Ascending aorta (tissue), 2 donors: ENCODE measurements at regions not wholly inside any gene's neighbourhood (a gene's known extent, or its start where the extent isn't known, plus 50 kb on each side); places are given as distances from the start of the nearest gene placed in this dataset.

Experiments used
- DNase-seq, 2 donors: peaks; one replicate each; pipeline ENCODE4 v3.0.0-alpha.2; 2019; ENCODE audit warnings: low spot score in 2 of 2
- H3K27ac ChIP-seq, 2 donors: fragments of 200-600 bp; sonication (generic); one replicate each; pipeline ENCODE4 v1.5.1; 2016 to 2017; ENCODE audit warnings: mild to moderate bottlenecking in 1 of 2
- H3K27me3 ChIP-seq: fragments of 200-600 bp; sonication (generic); one replicate; pipeline ENCODE4 v1.5.1; 2017
- H3K36me3 ChIP-seq, 2 donors: fragments of 200-600 bp; sonication (generic); one replicate each; pipeline ENCODE4 v1.5.1; 2016
- H3K4me1 ChIP-seq, 2 donors: fragments of 200-600 bp; sonication (generic); one replicate each; pipeline ENCODE4 v1.5.1; 2016 to 2017; ENCODE audit warnings: mild to moderate bottlenecking in 1 of 2
- H3K4me3 ChIP-seq, 2 donors: fragments of 200-600 bp; sonication (generic); one replicate each; pipeline ENCODE4 v1.5.1; 2016 to 2017; ENCODE audit warnings: mild to moderate bottlenecking in 1 of 2
- H3K9me3 ChIP-seq, 2 donors: fragments of 200-600 bp; sonication (generic); one replicate each; pipeline ENCODE4 v1.5.1; 2016
- CTCF ChIP-seq, 3 experiments: fragments of 200-600 bp in 2 of 3; fragments of 450-650 bp in 1 of 3; sonication (generic) in 2 of 3; IDR thresholded peaks; one replicate each; pipeline ENCODE4 v1.5.1; 2016 to 2019; ENCODE audit warnings: antibody characterized with exemption in 3 of 3, mild to moderate bottlenecking in 1 of 3, moderate library complexity in 1 of 3
- intact Hi-C: fragments of 100-400 bp; cut with DNase I; formaldehyde crosslinking; loops from one replicate; pipeline ENCODE4 v1.15.1; 2023

GRCh38 chr1:213767683-213768082 is 220.1 kb upstream of the PROX1 start:
- no peak overlapping the region for H3K4me3 ChIP-seq
- no peak overlapping the region for H3K27ac ChIP-seq
- no peaks in the 10 kb centered on the region for H3K4me1 ChIP-seq
- H3K27me3 ChIP-seq = no peaks in the 10 kb centered on the region
- TF ChIP-seq CTCF (IDR thresholded peaks at IDR 0.05) = no peak
- H3K36me3 ChIP-seq = no peaks in the 10 kb centered on the region
- DNase-seq = no peak
- no peaks in the 10 kb centered on the region for H3K9me3 ChIP-seq
- intact Hi-C loops = loop anchor here (5.0 kb wide), 1 partner anchor 45 kb away; no protein-coding TSS in a partner anchor

- no peak for TF ChIP-seq CTCF (IDR thresholded peaks at IDR 0.05)
- intact Hi-C loops = no loop called here
- H3K36me3 ChIP-seq = no peaks in the 10 kb centered on the region
- H3K27ac ChIP-seq = no peak overlapping the region
- no peaks in the 10 kb centered on the region for H3K27me3 ChIP-seq
- H3K9me3 ChIP-seq = no peaks in the 10 kb centered on the region
- DNase-seq = no peak
- H3K4me1 ChIP-seq = no peaks in the 10 kb centered on the region
- no peak overlapping the region for H3K4me3 ChIP-seq
Observed at GRCh38 chr1:213772128-213773063, 215.4 kb upstream of the PROX1 start.

- no peaks in the 10 kb centered on the region for H3K36me3 ChIP-seq
- no peak overlapping the region for H3K4me3 ChIP-seq
- TF ChIP-seq CTCF (IDR thresholded peaks at IDR 0.05) = no peak
- intact Hi-C loops = no loop called here
- H3K9me3 ChIP-seq = no peaks in the 10 kb centered on the region
- H3K4me1 ChIP-seq = no peaks in the 10 kb centered on the region
- H3K27me3 ChIP-seq = no peaks in the 10 kb centered on the region
- H3K27ac ChIP-seq = no peak overlapping the region
- no peak for DNase-seq
Observed at GRCh38 chr1:213773975-213774374, 213.8 kb upstream of the PROX1 start.

GRCh38 chr1:213776969-213777368 is 210.8 kb upstream of the PROX1 start:
- DNase-seq = no peak
- Histone ChIP-seq H3K9me3 (no peaks in the 10 kb centered on the region), H3K27ac (no peak overlapping the region), H3K4me1 (no peaks in the 10 kb centered on the region), H3K36me3 (no peaks in the 10 kb centered on the region), H3K27me3 (no peaks in the 10 kb centered on the region), H3K4me3 (no peak overlapping the region)
- intact Hi-C loops = no loop called here
- TF ChIP-seq CTCF (IDR thresholded peaks at IDR 0.05) = no peak

- Histone ChIP-seq H3K36me3 (no peaks in the 10 kb centered on the region), H3K4me1 (no peaks in the 10 kb centered on the region), H3K27me3 (no peaks in the 10 kb centered on the region), H3K27ac (no peak overlapping the region), H3K4me3 (no peak overlapping the region), H3K9me3 (no peaks in the 10 kb centered on the region)
- intact Hi-C loops = no loop called here
- no peak for DNase-seq
- no peak for TF ChIP-seq CTCF (IDR thresholded peaks at IDR 0.05)
Observed at GRCh38 chr1:213779228-213779627, 208.5 kb upstream of the PROX1 start.
